ENCODE measurements at regions not wholly inside any gene's neighbourhood (a gene's known extent, or its start where the extent isn't known, plus 50 kb on each side); places are given as distances from the start of the nearest gene placed in this dataset.

DNA sequence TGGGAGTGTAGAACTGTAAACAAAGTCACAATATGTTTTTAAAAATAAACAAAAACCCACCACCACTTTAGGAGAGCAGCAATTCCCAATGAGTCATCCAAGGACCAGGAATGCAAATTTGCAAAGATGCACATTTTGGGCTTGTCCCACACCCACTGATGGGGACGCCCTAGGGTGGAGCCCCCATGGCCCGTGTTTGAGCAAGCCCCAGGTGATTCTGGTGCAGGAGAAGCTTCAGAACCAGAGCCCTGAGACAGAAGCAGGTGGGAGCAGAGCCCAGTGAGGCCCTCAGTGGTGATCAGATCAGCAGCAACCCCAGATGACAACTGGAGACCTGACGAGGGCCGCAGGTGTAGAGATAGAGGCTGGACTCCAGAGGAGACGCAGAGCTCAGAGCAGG, 55.1 kb upstream of the PFKP start:
- Mint-ChIP-seq H3K36me3 (ENCODE audit: insufficient read depth in 1 of 3, low read depth in 3 of 3) (no peaks in the 10 kb centered on the region), H3K27me3 (ENCODE audit: low read depth) (peaks cover 2% of the 10 kb centered on the region), H3K27ac (no peak overlapping the region), H3K9me3 (no peaks in the 10 kb centered on the region), H3K4me1 (peaks cover 8% of the 10 kb centered on the region in 2 experiments), H3K4me3 (no peak overlapping the region)
- Histone ChIP-seq H3K4me1 (ENCODE audit: insufficient read depth, low read length) (no peaks in the 10 kb centered on the region), H2BK5ac (ENCODE audit: insufficient read length, low read length) (no peak overlapping the region), H2BK20ac (ENCODE audit: low read depth, low read length, poor library complexity, severe bottlenecking) (no peak overlapping the region), H3K14ac (ENCODE audit: insufficient read depth, low read length) (no peak overlapping the region), H3K56ac (ENCODE audit: insufficient read length, low read depth, low read length) (no peak overlapping the region), H3K4ac (ENCODE audit: low read depth, low read length) (no peak overlapping the region), H3K79me1 (ENCODE audit: insufficient read depth, low read depth, low read length, poor library complexity, severe bottlenecking) (no peaks in the 10 kb centered on the region), H3K23ac (ENCODE audit: insufficient read length, low read depth, low read length) (no peak overlapping the region), H2AK5ac (ENCODE audit: insufficient read length, low read length) (no peak overlapping the region), H3K27me3 (ENCODE audit: insufficient read depth, low read length) (no peaks in the 10 kb centered on the region), H3K9me3 (ENCODE audit: control insufficient read depth, low read depth, low read length) (no peaks in the 10 kb centered on the region), H4K8ac (replicated peaks; ENCODE audit: insufficient read length, low read depth, low read length) (no peak overlapping the region), H4K20me1 (ENCODE audit: control insufficient read depth, insufficient read depth, insufficient read length) (no peaks in the 10 kb centered on the region), H2BK15ac (ENCODE audit: low read depth, low read length) (no peak overlapping the region), H3K27ac (ENCODE audit: insufficient read length, low read depth, low read length) (no peak overlapping the region), H2BK120ac (ENCODE audit: low read depth, low read length, poor library complexity, severe bottlenecking) (no peak overlapping the region), H2AFZ (ENCODE audit: low read length) (no peak overlapping the region), H3T11ph (ENCODE audit: low read length) (no peak overlapping the region), H3K79me2 (ENCODE audit: insufficient read depth, low read length) (no peaks in the 10 kb centered on the region), H3K23me2 (ENCODE audit: insufficient read length, low read depth, low read length, poor library complexity, severe bottlenecking) (no peaks in the 10 kb centered on the region), H4K91ac (ENCODE audit: insufficient read length, low read depth, low read length) (no peak overlapping the region), H3K18ac (ENCODE audit: insufficient read length, low read depth, low read length) (no peak overlapping the region), H4K5ac (ENCODE audit: insufficient read length, low read depth, low read length) (no peak overlapping the region), H3K9ac (ENCODE audit: extremely low read depth, insufficient read length, low read length) (no peak overlapping the region), H3K4me2 (ENCODE audit: insufficient read depth, insufficient read length, low read length) (no peak overlapping the region), H2BK12ac (ENCODE audit: insufficient read length, low read depth, low read length) (no peak overlapping the region)
- no CpG with 5 or more reads among the region's 5 CpGs for WGBS (ENCODE audit: extremely low coverage, insufficient read length, low lambda C conversion rate)
- DNase-seq: no peak
- TF ChIP-seq, protein P1, sequence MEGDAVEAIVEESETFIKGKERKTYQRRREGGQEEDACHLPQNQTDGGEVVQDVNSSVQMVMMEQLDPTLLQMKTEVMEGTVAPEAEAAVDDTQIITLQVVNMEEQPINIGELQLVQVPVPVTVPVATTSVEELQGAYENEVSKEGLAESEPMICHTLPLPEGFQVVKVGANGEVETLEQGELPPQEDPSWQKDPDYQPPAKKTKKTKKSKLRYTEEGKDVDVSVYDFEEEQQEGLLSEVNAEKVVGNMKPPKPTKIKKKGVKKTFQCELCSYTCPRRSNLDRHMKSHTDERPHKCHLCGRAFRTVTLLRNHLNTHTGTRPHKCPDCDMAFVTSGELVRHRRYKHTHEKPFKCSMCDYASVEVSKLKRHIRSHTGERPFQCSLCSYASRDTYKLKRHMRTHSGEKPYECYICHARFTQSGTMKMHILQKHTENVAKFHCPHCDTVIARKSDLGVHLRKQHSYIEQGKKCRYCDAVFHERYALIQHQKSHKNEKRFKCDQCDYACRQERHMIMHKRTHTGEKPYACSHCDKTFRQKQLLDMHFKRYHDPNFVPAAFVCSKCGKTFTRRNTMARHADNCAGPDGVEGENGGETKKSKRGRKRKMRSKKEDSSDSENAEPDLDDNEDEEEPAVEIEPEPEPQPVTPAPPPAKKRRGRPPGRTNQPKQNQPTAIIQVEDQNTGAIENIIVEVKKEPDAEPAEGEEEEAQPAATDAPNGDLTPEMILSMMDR (conservative IDR thresholded peaks at IDR 0.05): no peak
